Glutamatergic neuron (in vitro differentiated cells): ENCODE measurements at regions not wholly inside any gene's neighbourhood (a gene's known extent, or its start where the extent isn't known, plus 50 kb on each side); places are given as distances from the start of the nearest gene placed in this dataset.

Source experiments
- DNase-seq: peaks from one replicate; pipeline ENCODE4 v3.0.0; 2022
- H3K27ac Mint-ChIP-seq: one replicate; pipeline ENCODE4 v1.8.0; 2020; ENCODE audit warnings: mild to moderate bottlenecking, mixed read lengths, inconsistent platforms; ENCODE audit not compliant: unreplicated experiment
- H3K27me3 Mint-ChIP-seq: one replicate; pipeline ENCODE4 v1.8.0; 2020; ENCODE audit warnings: mild to moderate bottlenecking, moderate library complexity, mixed read lengths, inconsistent platforms; ENCODE audit not compliant: unreplicated experiment
- H3K36me3 Mint-ChIP-seq: one replicate; pipeline ENCODE4 v1.8.0; 2020; ENCODE audit warnings: mild to moderate bottlenecking, mixed read lengths, inconsistent platforms; ENCODE audit not compliant: unreplicated experiment
- H3K4me1 Mint-ChIP-seq: one replicate; pipeline ENCODE4 v1.8.0; 2020; ENCODE audit warnings: mild to moderate bottlenecking, low read depth, mixed read lengths, inconsistent platforms; ENCODE audit not compliant: unreplicated experiment
- H3K4me3 Mint-ChIP-seq: one replicate; pipeline ENCODE4 v1.8.0; 2020; ENCODE audit warnings: mild to moderate bottlenecking, mixed read lengths, inconsistent platforms; ENCODE audit not compliant: unreplicated experiment
- H3K9me3 Mint-ChIP-seq: one replicate; pipeline ENCODE4 v1.8.0; 2020; ENCODE audit warnings: mild to moderate bottlenecking, moderate library complexity, mixed read lengths, inconsistent platforms; ENCODE audit not compliant: unreplicated experiment
- CTCF ChIP-seq: fragments of 200-600 bp; sonication (generic); IDR thresholded peaks from one replicate; pipeline ENCODE4 v1.5.0; 2021; ENCODE audit not compliant: partially characterized antibody, unreplicated experiment

DNA sequence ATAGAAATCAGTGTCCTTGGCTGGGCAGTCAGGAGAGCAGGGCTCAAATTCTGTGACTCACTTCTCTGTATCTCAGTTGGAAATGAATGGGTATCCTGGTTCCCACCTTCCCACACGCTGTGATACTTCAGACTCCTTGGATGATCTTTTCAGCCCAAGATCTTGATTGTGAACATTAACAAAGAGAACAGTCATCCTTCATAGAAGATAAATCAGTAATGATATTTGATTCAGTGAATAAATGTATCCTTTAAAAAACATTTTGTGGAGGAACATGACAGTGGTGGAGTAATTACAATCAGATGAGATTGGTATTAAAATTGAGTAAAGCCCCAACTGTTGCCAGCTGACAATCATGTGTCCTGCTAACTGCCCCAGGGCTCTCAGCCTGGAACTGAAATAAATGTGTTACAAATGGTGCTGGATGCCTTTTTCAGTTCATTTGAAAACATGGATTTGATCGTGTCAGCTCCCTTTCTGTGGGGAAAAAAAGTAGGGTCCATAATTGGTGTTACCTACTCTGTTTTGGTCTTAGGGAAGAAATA is 72.9 kb upstream of the OR5AN1 start:
- no peak for TF ChIP-seq CTCF
- DNase-seq: no peak
- Mint-ChIP-seq H3K27me3 (peaks cover 3% of the 10 kb centered on the region), H3K36me3 (no peaks in the 10 kb centered on the region), H3K27ac (no peak overlapping the region), H3K4me1 (no peaks in the 10 kb centered on the region), H3K4me3 (no peak overlapping the region), H3K9me3 (peaks cover 3% of the 10 kb centered on the region)

DNA sequence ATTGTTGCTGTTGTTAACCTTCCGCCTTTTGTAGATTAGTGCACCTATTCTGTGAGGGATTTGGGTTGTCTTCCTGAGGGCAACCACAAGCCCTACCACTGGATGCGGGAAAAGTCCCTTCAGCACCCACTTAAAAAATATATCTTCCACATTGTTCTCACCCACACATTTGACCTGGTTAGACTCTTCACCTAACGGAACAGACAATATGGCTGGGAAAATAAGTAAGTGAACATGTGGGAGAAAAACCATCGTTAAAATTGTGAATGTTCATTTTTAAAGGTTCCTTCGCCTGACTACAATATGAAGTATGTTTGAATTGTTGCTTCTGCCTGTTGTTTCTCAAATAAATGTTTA is 72.0 kb upstream of the MPEG1 start:
- no peaks in the 10 kb centered on the region for H3K4me1 Mint-ChIP-seq
- H3K9me3 Mint-ChIP-seq: peaks cover 3% of the 10 kb centered on the region
- DNase-seq: no peak
- TF ChIP-seq CTCF: peak; percentile 41
- no peak overlapping the region for H3K4me3 Mint-ChIP-seq
- peaks cover 3% of the 10 kb centered on the region for H3K27me3 Mint-ChIP-seq
- no peak overlapping the region for H3K27ac Mint-ChIP-seq
- no peaks in the 10 kb centered on the region for H3K36me3 Mint-ChIP-seq

DNA sequence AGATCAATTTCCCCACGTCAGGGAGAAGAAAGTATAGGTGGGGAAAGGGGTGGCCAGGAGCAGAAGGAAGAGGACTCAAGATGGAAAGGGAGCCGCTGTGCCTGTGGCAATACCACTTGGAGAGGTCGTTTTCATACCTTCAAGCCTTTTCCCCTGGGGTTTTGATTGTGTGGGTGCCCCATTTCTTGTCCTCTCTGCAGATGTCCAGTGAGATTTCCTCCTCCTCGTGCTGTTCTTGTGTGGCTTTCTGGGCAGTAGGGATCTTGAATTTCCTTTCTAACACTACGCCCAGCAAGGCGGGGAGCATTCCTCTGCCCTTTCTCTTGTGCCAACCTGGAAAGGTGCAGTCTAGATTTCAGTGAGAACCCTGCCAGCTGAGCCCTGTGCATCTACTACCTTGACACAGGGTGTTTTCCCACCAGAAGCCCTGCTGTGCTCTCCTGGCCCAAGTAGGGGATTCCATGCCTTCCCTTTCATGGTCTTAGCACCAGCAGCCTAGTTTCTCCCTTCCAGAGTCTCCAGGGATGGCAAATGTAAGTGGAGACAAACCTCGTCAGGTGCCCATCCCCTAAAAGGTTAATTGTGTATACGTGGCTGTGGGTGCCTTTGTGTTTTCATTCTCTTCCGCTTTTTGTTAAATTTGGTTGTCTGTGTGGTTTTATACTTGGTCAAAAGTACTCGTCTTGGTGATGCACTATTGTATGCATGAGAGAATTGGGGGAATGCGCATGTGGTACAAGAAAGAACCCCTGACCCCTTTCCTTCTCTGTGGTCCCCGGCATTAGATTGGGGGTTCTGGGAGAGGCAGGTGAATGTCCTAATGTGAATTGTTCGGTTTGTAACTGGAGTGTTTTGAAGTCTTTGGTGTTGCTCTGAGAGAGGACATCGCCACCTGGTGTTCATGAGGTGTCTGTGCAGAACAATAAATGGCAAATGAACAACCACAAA is 71.4 kb upstream of the MPEG1 start:
- peaks cover 3% of the 10 kb centered on the region for H3K27me3 Mint-ChIP-seq
- DNase-seq: peak; percentile 36
- no peaks in the 10 kb centered on the region for H3K36me3 Mint-ChIP-seq
- peaks cover 3% of the 10 kb centered on the region for H3K9me3 Mint-ChIP-seq
- no peak overlapping the region for H3K4me3 Mint-ChIP-seq
- H3K4me1 Mint-ChIP-seq: no peaks in the 10 kb centered on the region
- peak; percentile 75 for TF ChIP-seq CTCF
- H3K27ac Mint-ChIP-seq: no peak overlapping the region

DNA sequence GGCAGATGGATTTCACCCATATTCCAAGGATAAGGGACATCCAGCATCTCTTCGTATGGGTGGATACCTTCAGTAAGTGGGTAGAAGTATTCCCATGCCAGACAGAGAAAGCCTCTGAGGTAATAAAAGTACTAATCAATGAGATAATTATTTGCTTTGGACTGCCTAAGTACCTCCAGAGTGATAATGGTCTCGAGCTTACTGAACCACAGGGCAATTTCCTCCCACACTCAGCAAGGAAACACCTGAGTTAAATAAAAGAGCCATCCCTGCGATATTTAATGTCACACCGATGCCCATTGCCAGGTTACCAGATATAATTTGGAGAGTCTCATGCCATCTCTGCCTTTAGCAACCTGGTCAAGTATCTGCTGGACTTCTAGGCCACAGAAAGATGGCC is 70.6 kb upstream of the MPEG1 start:
- no peak overlapping the region for H3K27ac Mint-ChIP-seq
- no peak for TF ChIP-seq CTCF
- peaks cover 3% of the 10 kb centered on the region for H3K9me3 Mint-ChIP-seq
- no peak for DNase-seq
- H3K36me3 Mint-ChIP-seq: no peaks in the 10 kb centered on the region
- no peaks in the 10 kb centered on the region for H3K4me1 Mint-ChIP-seq
- peaks cover 3% of the 10 kb centered on the region for H3K27me3 Mint-ChIP-seq
- no peak overlapping the region for H3K4me3 Mint-ChIP-seq

GRCh38 chr11:59281177-59281576 is 68.5 kb upstream of the MPEG1 start:
- Mint-ChIP-seq H3K4me3 (no peak overlapping the region), H3K9me3 (no peaks in the 10 kb centered on the region), H3K4me1 (no peaks in the 10 kb centered on the region), H3K36me3 (no peaks in the 10 kb centered on the region), H3K27ac (no peak overlapping the region), H3K27me3 (peaks cover 3% of the 10 kb centered on the region)
- TF ChIP-seq CTCF: no peak
- no peak for DNase-seq
